H9 (cell line): ENCODE measurements at regions not wholly inside any gene's neighbourhood (a gene's known extent, or its start where the extent isn't known, plus 50 kb on each side); places are given as distances from the start of the nearest gene placed in this dataset.
A peak's percentile ranks its signal among the peaks of the same experiment; 100 is the strongest.

Experiments used
- DNase-seq: peaks from one replicate; pipeline ENCODE4 v3.0.0-alpha.2; 2017
- H2AFZ ChIP-seq: one replicate; pipeline ENCODE4 v1.6.1; 2013; ENCODE audit warnings: mild to moderate bottlenecking, low read length, control low read depth, moderate library complexity
- H2AK5ac ChIP-seq: 2 replicates; pipeline ENCODE4 v1.6.1; 2013; ENCODE audit warnings: low read length, control low read depth, mixed read lengths; ENCODE audit not compliant: insufficient read length
- H2BK120ac ChIP-seq: one replicate; pipeline ENCODE4 v1.6.1; 2013; ENCODE audit warnings: low read depth, mild to moderate bottlenecking, low read length, control low read depth, inconsistent platforms; ENCODE audit not compliant: poor library complexity, severe bottlenecking
- H2BK12ac ChIP-seq: 2 replicates; pipeline ENCODE4 v1.6.1; 2013; ENCODE audit warnings: low read length, control low read depth, mixed read lengths, low read depth; ENCODE audit not compliant: insufficient read length
- H2BK15ac ChIP-seq: 2 replicates; pipeline ENCODE4 v1.6.1; 2013; ENCODE audit warnings: low read depth, low read length, control low read depth
- H2BK20ac ChIP-seq: one replicate; pipeline ENCODE4 v1.6.1; 2013; ENCODE audit warnings: low read depth, mild to moderate bottlenecking, low read length, control low read depth, inconsistent platforms; ENCODE audit not compliant: poor library complexity, severe bottlenecking
- H2BK5ac ChIP-seq: 2 replicates; pipeline ENCODE4 v1.6.1; 2013; ENCODE audit warnings: low read length, control low read depth, mixed read lengths; ENCODE audit not compliant: insufficient read length
- H3K14ac ChIP-seq: 2 replicates; pipeline ENCODE4 v1.6.1; 2013; ENCODE audit warnings: low read length, control low read depth; ENCODE audit not compliant: insufficient read depth
- H3K18ac ChIP-seq: 2 replicates; pipeline ENCODE4 v1.6.1; 2013; ENCODE audit warnings: low read depth, mild to moderate bottlenecking, mixed read lengths, low read length, control low read depth; ENCODE audit not compliant: insufficient read length
- H3K23ac ChIP-seq: 2 replicates; pipeline ENCODE4 v1.6.1; 2013; ENCODE audit warnings: low read length, control low read depth, mixed read lengths, low read depth; ENCODE audit not compliant: insufficient read length
- H3K23me2 ChIP-seq: 2 replicates; pipeline ENCODE4 v1.6.1; 2013; ENCODE audit warnings: low read depth, mild to moderate bottlenecking, mixed read lengths, low read length, control low read depth; ENCODE audit not compliant: insufficient read length, poor library complexity, severe bottlenecking
- H3K27ac ChIP-seq: 2 replicates; pipeline ENCODE4 v1.5.1; 2013; ENCODE audit warnings: low read length, control low read depth, mixed read lengths, low read depth; ENCODE audit not compliant: insufficient read length
- H3K27me3 ChIP-seq: 2 replicates; pipeline ENCODE4 v1.6.1; 2013; ENCODE audit warnings: low read length, control low read depth, inconsistent platforms; ENCODE audit not compliant: insufficient read depth
- H3K4ac ChIP-seq: 2 replicates; pipeline ENCODE4 v1.6.1; 2013; ENCODE audit warnings: low read depth, mild to moderate bottlenecking, control low read depth, inconsistent platforms, low read length, moderate library complexity
- H3K4me1 ChIP-seq: 2 replicates; pipeline ENCODE4 v1.6.1; 2013; ENCODE audit warnings: low read length, control low read depth, inconsistent platforms; ENCODE audit not compliant: insufficient read depth
- H3K4me2 ChIP-seq: 2 replicates; pipeline ENCODE4 v1.6.1; 2013; ENCODE audit warnings: low read length, control low read depth, mixed read lengths; ENCODE audit not compliant: insufficient read length, insufficient read depth
- H3K56ac ChIP-seq: 2 replicates; pipeline ENCODE4 v1.6.1; 2013; ENCODE audit warnings: low read depth, mild to moderate bottlenecking, mixed read lengths, low read length, control low read depth; ENCODE audit not compliant: insufficient read length
- H3K79me1 ChIP-seq: 2 replicates; pipeline ENCODE4 v1.6.1; 2013; ENCODE audit warnings: low read depth, mild to moderate bottlenecking, moderate library complexity, low read length, control low read depth, inconsistent platforms; ENCODE audit not compliant: insufficient read depth, poor library complexity, severe bottlenecking
- H3K79me2 ChIP-seq: 2 replicates; pipeline ENCODE4 v1.6.1; 2013; ENCODE audit warnings: low read length, control low read depth, inconsistent platforms; ENCODE audit not compliant: insufficient read depth
- H3K9ac ChIP-seq: 2 replicates; pipeline ENCODE4 v1.6.1; 2013; ENCODE audit warnings: low read length, control low read depth, mixed read lengths; ENCODE audit not compliant: insufficient read length; ENCODE audit errors: extremely low read depth
- H3K9me3 ChIP-seq: one replicate; pipeline ENCODE4 v1.6.1; 2013; ENCODE audit warnings: low read depth, low read length, inconsistent platforms; ENCODE audit not compliant: control insufficient read depth
- H3T11ph ChIP-seq: one replicate; pipeline ENCODE4 v1.6.1; 2013; ENCODE audit warnings: mild to moderate bottlenecking, low read length, control low read depth, inconsistent platforms
- H4K20me1 ChIP-seq: one replicate; pipeline ENCODE4 v1.6.1; 2013; ENCODE audit not compliant: control insufficient read depth, insufficient read length, insufficient read depth
- H4K5ac ChIP-seq: 2 replicates; pipeline ENCODE4 v1.6.1; 2013; ENCODE audit warnings: low read depth, mild to moderate bottlenecking, mixed read lengths, low read length, control low read depth; ENCODE audit not compliant: insufficient read length
- H4K8ac ChIP-seq: replicated peaks from 2 replicates; pipeline ENCODE4 v1.6.1; 2013; ENCODE audit warnings: low read length, control low read depth, mixed read lengths, low read depth; ENCODE audit not compliant: insufficient read length
- H4K91ac ChIP-seq: 2 replicates; pipeline ENCODE4 v1.6.1; 2013; ENCODE audit warnings: low read depth, mild to moderate bottlenecking, moderate library complexity, mixed read lengths, low read length, control low read depth; ENCODE audit not compliant: insufficient read length
- H3K27ac Mint-ChIP-seq, 3 experiments: 2 replicates in 2 of 3; 3 replicates in 1 of 3; pipeline ENCODE4 v1.8.0; 2020 to 2021; ENCODE audit warnings: mixed read lengths in 3 of 3, mild to moderate bottlenecking in 1 of 3, moderate library complexity in 1 of 3
- H3K27me3 Mint-ChIP-seq: 2 replicates; pipeline ENCODE4 v1.8.0; 2021; ENCODE audit warnings: low read depth, mild to moderate bottlenecking, moderate library complexity, mixed read lengths
- H3K36me3 Mint-ChIP-seq, 3 experiments: 2 replicates in 2 of 3; 3 replicates in 1 of 3; pipeline ENCODE4 v1.8.0; 2020 to 2021; ENCODE audit warnings: low read depth in 3 of 3, mixed read lengths in 3 of 3; ENCODE audit not compliant: insufficient read depth in 1 of 3
- H3K4me1 Mint-ChIP-seq, 2 experiments: 2 replicates each; pipeline ENCODE4 v1.8.0; 2020; ENCODE audit warnings: mixed read lengths in 2 of 2
- H3K4me3 Mint-ChIP-seq, 2 experiments: 2 replicates in 1 of 2; 3 replicates in 1 of 2; pipeline ENCODE4 v1.8.0; 2020 to 2021; ENCODE audit warnings: mild to moderate bottlenecking in 2 of 2, mixed read lengths in 2 of 2, moderate library complexity in 1 of 2
- H3K9me3 Mint-ChIP-seq, 2 experiments: 2 replicates in 1 of 2; 3 replicates in 1 of 2; pipeline ENCODE4 v1.8.0; 2020; ENCODE audit warnings: mild to moderate bottlenecking in 2 of 2, mixed read lengths in 2 of 2, moderate library complexity in 1 of 2
- CTCF ChIP-seq: fragments of 200-600 bp; sonication (generic); conservative IDR thresholded peaks from 3 replicates; pipeline ENCODE4 v1.8.0; 2021; ENCODE audit warnings: antibody characterized with exemption, mild to moderate bottlenecking
- WGBS: extraction: QIAGEN DNeasy Blood & Tissue Kit; methylation state at CpG from one replicate; pipeline ENCODE4 v1.1.7; 2013; ENCODE audit warnings: missing lambda C conversion rate, low lambda C conversion rate, mixed read lengths; ENCODE audit not compliant: insufficient read length; ENCODE audit errors: extremely low coverage; 5-methylcytosine and 5-hydroxymethylcytosine counted together

- Histone ChIP-seq H2AFZ (no peak overlapping the region), H2AK5ac (no peak overlapping the region), H3K18ac (no peak overlapping the region), H4K8ac (no peak overlapping the region), H3K79me2 (no peaks in the 10 kb centered on the region), H3K56ac (no peak overlapping the region), H4K91ac (no peak overlapping the region), H2BK120ac (no peak overlapping the region), H3K27ac (no peak overlapping the region), H3K4ac (no peak overlapping the region), H2BK12ac (no peak overlapping the region), H3K79me1 (no peaks in the 10 kb centered on the region), H3K23me2 (no peaks in the 10 kb centered on the region), H4K20me1 (no peaks in the 10 kb centered on the region), H3K27me3 (no peaks in the 10 kb centered on the region), H2BK5ac (no peak overlapping the region), H3K4me1 (no peaks in the 10 kb centered on the region), H3K9ac (no peak overlapping the region), H3T11ph (no peak overlapping the region), H2BK20ac (no peak overlapping the region), H3K14ac (no peak overlapping the region), H3K9me3 (no peaks in the 10 kb centered on the region), H3K4me2 (no peak overlapping the region), H3K23ac (no peak overlapping the region), H4K5ac (no peak overlapping the region), H2BK15ac (no peak overlapping the region)
- peaks cover 2 to 12% (median 4%) of the 10 kb centered on the region in 3 experiments; a peak in 6 of 7 replicates for H3K36me3 Mint-ChIP-seq
- no CpG with 5 or more reads among the region's 15 CpGs for WGBS
- peaks cover 3% of the 10 kb centered on the region in 2 experiments; a peak in 3 of 4 replicates for H3K4me1 Mint-ChIP-seq
- H3K27ac Mint-ChIP-seq = peak overlapping the region in 1 of 3 experiments; percentile 55; a peak in 1 of 7 replicates
- H3K4me3 Mint-ChIP-seq = no peak overlapping the region
- peaks cover 9% of the 10 kb centered on the region for H3K27me3 Mint-ChIP-seq
- peak; percentile 18 for DNase-seq
- H3K9me3 Mint-ChIP-seq = peaks cover 11% of the 10 kb centered on the region in 2 experiments
- no peak for TF ChIP-seq CTCF
These were observed 220.8 kb downstream of the ERMARD start for GRCh38 chr6:169972101-169972651.
